K562 (cell line): ENCODE measurements at regions not wholly inside any gene's neighbourhood (a gene's known extent, or its start where the extent isn't known, plus 50 kb on each side); places are given as distances from the start of the nearest gene placed in this dataset.

ENCODE experiments used
- ATAC-seq: fragments of 200-7000 bp; cut with Tn5 transposase; 3 replicates; pipeline ENCODE4 v1.9.1; 2020; ENCODE audit warnings: moderate library complexity
- BruUV-seq: library from RNA; stranded (reverse); fragments of 400-500 nt; replicated peaks from 2 replicates; lab custom pipeline; 2021; lab: Mats Ljungman, UMichigan
- CTCF ChIA-PET: fragments of 300-600 bp; formaldehyde crosslinking; extraction: SDS; loops from one replicate; lab custom pipeline; 2021; ENCODE audit warnings: low intra/inter-chr PET ratio; lab: Yijun Ruan, JAX
- POLR2A ChIA-PET: fragments of 300-600, 350-650 bp; sonication (Branson Sonifier 250); formaldehyde crosslinking; extraction: SDS; loops from one replicate; lab custom pipeline; 2021; ENCODE audit warnings: antibody characterized with exemption, inconsistent platforms; lab: Yijun Ruan, JAX
- DNase-seq, 4 experiments: peaks; one replicate each; pipeline versions ENCODE4 v3.0.0 to v3.0.0-alpha.2; 2011 to 2018; ENCODE audit warnings: low spot score in 3 of 4, mixed read lengths in 3 of 4; ENCODE audit errors: extremely low read depth in 1 of 4
- FAIRE-seq: peaks from 2 replicates; lab custom pipeline; 2011; peaks lifted over from hg19 to GRCh38; lab: Jason Lieb, UNC
- H2AFZ ChIP-seq: 2 replicates; pipeline ENCODE4 v1.6.0; 2011; ENCODE audit warnings: low read depth, low read length, control low read depth, inconsistent platforms
- H3K27ac ChIP-seq: fragments of 200-600 bp; 3 replicates; pipeline ENCODE4 v1.8.0; 2011; ENCODE audit warnings: low read depth, mild to moderate bottlenecking, control low read depth, inconsistent platforms, low read length, moderate library complexity, mixed read lengths; ENCODE audit errors: extremely low read depth
- H3K27me3 ChIP-seq, 2 experiments: fragments of 300-600 bp in 1 of 2; 2 replicates in 1 of 2; 3 replicates in 1 of 2; pipeline versions ENCODE4 v1.6.0 to v1.8.0; 2011; ENCODE audit warnings: inconsistent platforms in 2 of 2, low read length in 2 of 2, mild to moderate bottlenecking in 1 of 2, mixed read lengths in 1 of 2, moderate library complexity in 1 of 2; ENCODE audit not compliant: control insufficient read depth in 2 of 2, insufficient read depth in 2 of 2
- H3K36me3 ChIP-seq: fragments of 300-600 bp; 3 replicates; pipeline ENCODE4 v1.8.0; 2011; ENCODE audit warnings: mild to moderate bottlenecking, low read length, inconsistent platforms; ENCODE audit not compliant: control insufficient read depth, insufficient read depth
- H3K4me1 ChIP-seq, 2 experiments: fragments of 200-600 bp in 1 of 2; replicated peaks in 1 of 2; 2 replicates in 1 of 2; 3 replicates in 1 of 2; pipeline versions ENCODE4 v1.5.1 to v1.8.0; 2011; ENCODE audit warnings: inconsistent platforms in 2 of 2, low read length in 2 of 2, mild to moderate bottlenecking in 1 of 2, mixed read lengths in 1 of 2, moderate library complexity in 1 of 2; ENCODE audit not compliant: control insufficient read depth in 2 of 2, insufficient read depth in 2 of 2
- H3K4me2 ChIP-seq: 2 replicates; pipeline ENCODE4 v1.6.1; 2011; ENCODE audit warnings: low read length, control low read depth, inconsistent platforms, mixed read lengths; ENCODE audit not compliant: insufficient read depth
- H3K4me3 ChIP-seq: fragments of 200-600 bp; sonication (generic), shearing (Covaris generic); 2 replicates; pipeline ENCODE4 v1.5.1; 2016; ENCODE audit warnings: control low read depth, inconsistent platforms
- H3K79me2 ChIP-seq: fragments of 200-600 bp; 3 replicates; pipeline ENCODE4 v1.8.0; 2011; ENCODE audit warnings: low read length, inconsistent platforms; ENCODE audit not compliant: control insufficient read depth, insufficient read depth
- H3K9ac ChIP-seq, 2 experiments: 2 replicates each; pipeline versions ENCODE4 v1.6.0 to v1.6.1; 2011; ENCODE audit warnings: low read depth in 2 of 2, low read length in 2 of 2, control low read depth in 1 of 2, inconsistent platforms in 1 of 2, mild to moderate bottlenecking in 1 of 2, mixed read lengths in 1 of 2; ENCODE audit not compliant: insufficient read depth in 1 of 2
- H3K9me1 ChIP-seq: one replicate; pipeline ENCODE4 v1.6.0; 2011; ENCODE audit warnings: inconsistent platforms, mild to moderate bottlenecking, low read length, moderate library complexity; ENCODE audit not compliant: control insufficient read depth, insufficient read depth
- H3K9me3 ChIP-seq: replicated peaks from 2 replicates; pipeline ENCODE4 v1.5.1; 2011; ENCODE audit warnings: low read depth, low read length, inconsistent platforms; ENCODE audit not compliant: control insufficient read depth, insufficient read depth
- H4K20me1 ChIP-seq: replicated peaks from 2 replicates; pipeline ENCODE4 v1.6.1; 2011; ENCODE audit warnings: low read length, inconsistent platforms, mixed read lengths; ENCODE audit not compliant: control insufficient read depth, insufficient read depth
- ATF1 ChIP-seq, 2 experiments: fragments of 450-650 bp in 1 of 2; IDR thresholded peaks; 2 replicates each; pipeline ENCODE4 v1.6.1; 2016; ENCODE audit warnings: missing compliant biosample characterization in 1 of 2, missing genetic modification characterization in 1 of 2
- ATF7 ChIP-seq: fragments of 450-650 bp; IDR thresholded peaks from 2 replicates; pipeline ENCODE4 v1.7.1; 2014; ENCODE audit warnings: mild to moderate bottlenecking, moderate library complexity
- CEBPB ChIP-seq: fragments of 450-650 bp; IDR thresholded peaks from 2 replicates; pipeline ENCODE4 v1.6.1; 2016; ENCODE audit warnings: missing genetic modification characterization, missing compliant biosample characterization
- CEBPG ChIP-seq, 3 experiments: fragments of 200-800 bp in 1 of 3; sonication (Bioruptor generic) in 1 of 3; sonication (generic) in 1 of 3; formaldehyde crosslinking in 1 of 3; IDR thresholded peaks in 2 of 3; conservative IDR thresholded peaks in 1 of 3; 2 replicates each; pipeline versions ENCODE4 v1.6.1 to v1.8.0; 2016 to 2022; ENCODE audit warnings: missing compliant biosample characterization in 2 of 3, missing genetic modification characterization in 2 of 3, mild to moderate bottlenecking in 1 of 3, missing genetic modification reagents in 1 of 3
- CREM ChIP-seq: IDR thresholded peaks from 2 replicates; pipeline ENCODE4 v1.6.1; 2014; ENCODE audit warnings: antibody characterized with exemption, low read depth
- CTBP1 ChIP-seq: fragments of 450-650 bp; IDR thresholded peaks from 2 replicates; pipeline ENCODE4 v1.6.1; 2016; ENCODE audit warnings: borderline replicate concordance
- E2F6 ChIP-seq, 2 experiments: IDR thresholded peaks; 2 replicates each; pipeline ENCODE4 v1.6.1; 2011; ENCODE audit warnings: borderline replicate concordance in 1 of 2, control low read depth in 1 of 2, low read depth in 1 of 2, low read length in 1 of 2, mild to moderate bottlenecking in 1 of 2, mixed read lengths in 1 of 2, moderate library complexity in 1 of 2; ENCODE audit not compliant: insufficient read depth in 1 of 2, insufficient read length in 1 of 2, poor library complexity in 1 of 2, severe bottlenecking in 1 of 2; ENCODE audit errors: extremely low read depth in 1 of 2
- FUS ChIP-seq: fragments of 200-400 bp; formaldehyde crosslinking; optimal IDR thresholded peaks from 2 replicates; pipeline ENCODE3; 2017; ENCODE audit warnings: low read depth, low read length
- HDAC3 ChIP-seq: fragments of 450-650 bp; IDR thresholded peaks from 2 replicates; pipeline ENCODE4 v1.6.1; 2018; ENCODE audit warnings: borderline replicate concordance, mild to moderate bottlenecking, moderate library complexity; ENCODE audit not compliant: partially characterized antibody
- JUND ChIP-seq, 2 experiments: IDR thresholded peaks; 2 replicates in 1 of 2; 3 replicates in 1 of 2; pipeline ENCODE4 v1.6.1; 2011; ENCODE audit warnings: borderline replicate concordance in 2 of 2, low read depth in 2 of 2, low read length in 2 of 2, improper control_type of control experiment in 1 of 2, missing biosample characterization in 1 of 2, missing genetic modification characterization in 1 of 2, missing genetic modification reagents in 1 of 2
- L3MBTL2 ChIP-seq: fragments of 450-650 bp; IDR thresholded peaks from 2 replicates; pipeline ENCODE4 v1.6.1; 2016; ENCODE audit warnings: mild to moderate bottlenecking, moderate library complexity
- ZNF717 ChIP-seq: fragments of 250-450 bp; sonication (Bioruptor Pico); IDR thresholded peaks from 2 replicates; pipeline ENCODE4 v1.5.0; 2021
- WGBS: fragments of 100-300 bp; shearing (Covaris generic); methylation state at CpG from one replicate; pipeline ENCODE4 v1.1.6; 2016; ENCODE audit warnings: low coverage, mixed read lengths; ENCODE audit not compliant: insufficient coverage; ENCODE audit errors: missing lambda C conversion rate; 5-methylcytosine and 5-hydroxymethylcytosine counted together
- in situ Hi-C: fragments of 300-500 bp; cut with MboI; formaldehyde crosslinking; loops from 4 replicates; pipeline ENCODE4 v1.15.0; 2018; ENCODE audit warnings: inconsistent platforms, mixed read lengths
- intact Hi-C: fragments of 100-400 bp; cut with micrococcal nuclease; formaldehyde crosslinking; loops from 2 replicates; pipeline ENCODE4 v1.14.2; 2022
- TF ChIP-seq, protein P1 (sequence below), 2 experiments: fragments of 450-650 bp in 1 of 2; sonication (generic) in 1 of 2; formaldehyde crosslinking in 1 of 2; IDR thresholded peaks in 1 of 2; conservative IDR thresholded peaks in 1 of 2; 2 replicates each; pipeline versions ENCODE4 v1.6.1 to v1.8.1; 2016 to 2023; ENCODE audit warnings: mild to moderate bottlenecking in 2 of 2, moderate library complexity in 2 of 2, inconsistent platforms in 1 of 2, missing genetic modification reagents in 1 of 2

GRCh38 chr17:68750208-68750562, 149.0 kb upstream of the FAM20A start (continued):
- no peak for TF ChIP-seq FUS
- no peak for TF ChIP-seq CEBPG (CRISPR knock-in tag; IDR thresholded peaks at IDR 0.05)
- peak; percentile 30 to 54; a peak in 2 of 4 replicates for TF ChIP-seq CEBPG (tag; conservative IDR thresholded peaks at IDR 0.05 in 1 of 2, IDR thresholded peaks at IDR 0.05 in 1 of 2)
- TF ChIP-seq L3MBTL2: 0 out of 2 replicates have a peak, but pooled peaks have one; percentile 4
- TF ChIP-seq CEBPB: peak; percentile 41; the same call in 1 of the 2 replicates

GRCh38 chr17:68749349-68750207, 148.4 kb upstream of the FAM20A start:
- Histone ChIP-seq H3K4me1 (no peaks in the 10 kb centered on the region), H3K9me1 (no peaks in the 10 kb centered on the region), H3K36me3 (no peaks in the 10 kb centered on the region), H3K4me2 (peak overlapping the region; percentile 76), H3K9ac (no peak overlapping the region), H4K20me1 (no peaks in the 10 kb centered on the region), H3K27ac (no peak overlapping the region), H3K9me3 (no peaks in the 10 kb centered on the region), H2AFZ (peak overlapping the region; percentile 83), H3K4me3 (no peak overlapping the region), H3K27me3 (peaks cover 8 to 9% of the 10 kb centered on the region in 2 experiments; a peak in 4 of 5 replicates), H3K79me2 (no peaks in the 10 kb centered on the region)
- FAIRE-seq: no peak
- CTCF ChIA-PET: no interaction called here
- ATAC-seq: peak; percentile 42; the same call in 2 of the 3 replicates
- TF ChIP-seq ZNF717 (CRISPR knock-in tag): no peak
- TF ChIP-seq JUND (IDR thresholded peaks at IDR 0.05; ENCODE audit: borderline replicate concordance, low read depth, low read length): peak; percentile 46; the same call in 1 of the 2 replicates
- TF ChIP-seq JUND (tag; IDR thresholded peaks at IDR 0.05; ENCODE audit: borderline replicate concordance, low read depth, low read length): peak; percentile 87
- peak; percentile 66 for TF ChIP-seq CREM
- TF ChIP-seq, protein P1, sequence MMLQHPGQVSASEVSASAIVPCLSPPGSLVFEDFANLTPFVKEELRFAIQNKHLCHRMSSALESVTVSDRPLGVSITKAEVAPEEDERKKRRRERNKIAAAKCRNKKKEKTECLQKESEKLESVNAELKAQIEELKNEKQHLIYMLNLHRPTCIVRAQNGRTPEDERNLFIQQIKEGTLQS (IDR thresholded peaks at IDR 0.05): peak; percentile 91
- TF ChIP-seq, protein P1 (CRISPR knock-in tag; conservative IDR thresholded peaks at IDR 0.05): no peak
- TF ChIP-seq ATF1 (CRISPR knock-in tag; IDR thresholded peaks at IDR 0.05): no peak
- peak; percentile 82 for TF ChIP-seq ATF1 (tag; IDR thresholded peaks at IDR 0.05)
- peak; percentile 95 for TF ChIP-seq ATF7
- no peak for TF ChIP-seq HDAC3
- TF ChIP-seq L3MBTL2: peak; percentile 70
- no peak for TF ChIP-seq CTBP1
- peak in 1 of 2 experiments; percentile 18 for TF ChIP-seq E2F6 (IDR thresholded peaks at IDR 0.05; ENCODE audit: borderline replicate concordance in 1 of 2, extremely low read depth in 1 of 2, insufficient read depth in 1 of 2, insufficient read length in 1 of 2, low read depth in 1 of 2, low read length in 1 of 2, poor library complexity in 1 of 2, severe bottlenecking in 1 of 2)
- in situ Hi-C loops (loop anchor here (25.0 kb wide), 3 partner anchors 487 to 787 kb away; no protein-coding TSS in a partner anchor), intact Hi-C loops (loop anchor here (5.0 kb wide), 1 partner anchor 117 kb away; no protein-coding TSS in a partner anchor)
- no TSS peak for BruUV-seq
- WGBS: 2% methylated on average over 12 of the region's 12 CpGs
- POLR2A ChIA-PET: no interaction called here
- no peak for DNase-seq
